Stomach (tissue), 4 donors: ENCODE measurements at regions not wholly inside any gene's neighbourhood (a gene's known extent, or its start where the extent isn't known, plus 50 kb on each side); places are given as distances from the start of the nearest gene placed in this dataset.

Source experiments
- CTCF ChIP-seq, 7 experiments: fragments of 450-650 bp in 4 of 7; fragments of 200-600 bp in 3 of 7; sonication (generic) in 3 of 7; IDR thresholded peaks; one replicate each; pipeline ENCODE4 v1.5.1; 2016 to 2019; ENCODE audit warnings: antibody characterized with exemption in 7 of 7, control low read depth in 2 of 7, mild to moderate bottlenecking in 1 of 7
- EP300 ChIP-seq: sonication (generic); formaldehyde crosslinking; IDR thresholded peaks from one replicate; pipeline ENCODE4 v1.6.1; 2017; ENCODE audit warnings: antibody characterized with exemption
- POLR2A ChIP-seq, 4 donors: fragments of 450-650 bp; IDR thresholded peaks; one replicate each; pipeline ENCODE4 v1.6.1; 2016; ENCODE audit warnings: antibody characterized with exemption in 4 of 4, control low read depth in 2 of 4, mild to moderate bottlenecking in 1 of 4, moderate library complexity in 1 of 4
- POLR2AphosphoS5 ChIP-seq, 3 donors: sonication (generic); formaldehyde crosslinking; IDR thresholded peaks; one replicate each; pipeline ENCODE4 v1.6.1; 2016; ENCODE audit warnings: antibody characterized with exemption in 3 of 3

GRCh38 chr13:29689548-29689947, 94.1 kb upstream of the SLC7A1 start:
- TF ChIP-seq CTCF (IDR thresholded peaks at IDR 0.05) (no peak), EP300 (no peak), POLR2AphosphoS5 (IDR thresholded peaks at IDR 0.05) (no peak), POLR2A (IDR thresholded peaks at IDR 0.05) (no peak)
